NOMO-1 (cell line): ENCODE measurements at regions not wholly inside any gene's neighbourhood (a gene's known extent, or its start where the extent isn't known, plus 50 kb on each side); places are given as distances from the start of the nearest gene placed in this dataset.

Source experiments
- DNase-seq, 2 experiments: peaks; one replicate each; lab custom pipeline; 2025; ENCODE audit not compliant: unreplicated experiment in 2 of 2; lab: John Stamatoyannopoulos, UW

- DNase-seq: no peak
Measured at GRCh38 chr1:57483954-57484353, 60.1 kb upstream of the DAB1 start.

GRCh38 chr1:57479471-57479870 is 55.6 kb upstream of the DAB1 start:
- DNase-seq: no peak

GRCh38 chr1:57475366-57475765 is 51.5 kb upstream of the DAB1 start:
- no peak for DNase-seq

GRCh38 chr1:57474137-57474750 is 50.4 kb upstream of the DAB1 start:
- DNase-seq: no peak
